Stomach (tissue), 8 donors: ENCODE measurements at regions not wholly inside any gene's neighbourhood (a gene's known extent, or its start where the extent isn't known, plus 50 kb on each side); places are given as distances from the start of the nearest gene placed in this dataset.
A peak's percentile ranks its signal among the peaks of the same experiment; 100 is the strongest.

Experiments used
- DNase-seq, 2 donors: peaks; one replicate each; pipeline versions ENCODE4 v3.0.0 to v3.0.0-alpha.2; 2013 to 2019
- H3K27ac ChIP-seq, 5 donors: fragments of 200-600 bp in 4 of 5; sonication (generic) in 4 of 5; one replicate each; pipeline ENCODE4 v1.5.1; 2013 to 2019; ENCODE audit warnings: mild to moderate bottlenecking in 1 of 5, moderate library complexity in 1 of 5
- H3K27me3 ChIP-seq, 3 donors: fragments of 200-600 bp; sonication (generic); one replicate each; pipeline ENCODE4 v1.5.1; 2017 to 2019; ENCODE audit warnings: mixed run types in 1 of 3
- H3K36me3 ChIP-seq, 4 donors: fragments of 200-600 bp; sonication (generic); 1 replicate in 3 of 4; 2 replicates in 1 of 4; pipeline ENCODE4 v1.5.1; 2016 to 2019
- H3K4me1 ChIP-seq, 4 donors: fragments of 200-600 bp; sonication (generic); one replicate each; pipeline ENCODE4 v1.5.1; 2016 to 2019
- H3K4me3 ChIP-seq, 4 donors: fragments of 200-600 bp; sonication (generic) in 3 of 4; one replicate each; pipeline ENCODE4 v1.5.1; 2016 to 2019; ENCODE audit warnings: mild to moderate bottlenecking in 1 of 4
- H3K9me3 ChIP-seq, 4 donors: fragments of 200-600 bp; sonication (generic); one replicate each; pipeline ENCODE4 v1.5.1; 2016 to 2019
- CTCF ChIP-seq, 7 experiments: fragments of 450-650 bp in 4 of 7; fragments of 200-600 bp in 3 of 7; sonication (generic) in 3 of 7; IDR thresholded peaks; one replicate each; pipeline ENCODE4 v1.5.1; 2016 to 2019; ENCODE audit warnings: antibody characterized with exemption in 7 of 7, control low read depth in 2 of 7, mild to moderate bottlenecking in 1 of 7
- EP300 ChIP-seq: sonication (generic); formaldehyde crosslinking; IDR thresholded peaks from one replicate; pipeline ENCODE4 v1.6.1; 2017; ENCODE audit warnings: antibody characterized with exemption
- POLR2A ChIP-seq, 4 donors: fragments of 450-650 bp; IDR thresholded peaks; one replicate each; pipeline ENCODE4 v1.6.1; 2016; ENCODE audit warnings: antibody characterized with exemption in 4 of 4, control low read depth in 2 of 4, mild to moderate bottlenecking in 1 of 4, moderate library complexity in 1 of 4
- POLR2AphosphoS5 ChIP-seq, 3 donors: sonication (generic); formaldehyde crosslinking; IDR thresholded peaks; one replicate each; pipeline ENCODE4 v1.6.1; 2016; ENCODE audit warnings: antibody characterized with exemption in 3 of 3
- WGBS, 5 donors: extraction: QIAGEN DNeasy Blood & Tissue Kit in 3 of 5; methylation state at CpG; one replicate each; pipeline versions ENCODE4 v1.1.5 to v1.1.7; 2013 to 2018; 5-methylcytosine and 5-hydroxymethylcytosine counted together
- intact Hi-C: fragments of 100-400 bp; cut with DNase I; formaldehyde crosslinking; loops from one replicate; pipeline ENCODE4 v1.15.1; 2023; ENCODE audit warnings: low total_unique reads
- donor health status: healthy with polysubstance abuse.
- donor health status: Bipolar disorder and iron deficiency.
- donor health status: healthy.

DNA sequence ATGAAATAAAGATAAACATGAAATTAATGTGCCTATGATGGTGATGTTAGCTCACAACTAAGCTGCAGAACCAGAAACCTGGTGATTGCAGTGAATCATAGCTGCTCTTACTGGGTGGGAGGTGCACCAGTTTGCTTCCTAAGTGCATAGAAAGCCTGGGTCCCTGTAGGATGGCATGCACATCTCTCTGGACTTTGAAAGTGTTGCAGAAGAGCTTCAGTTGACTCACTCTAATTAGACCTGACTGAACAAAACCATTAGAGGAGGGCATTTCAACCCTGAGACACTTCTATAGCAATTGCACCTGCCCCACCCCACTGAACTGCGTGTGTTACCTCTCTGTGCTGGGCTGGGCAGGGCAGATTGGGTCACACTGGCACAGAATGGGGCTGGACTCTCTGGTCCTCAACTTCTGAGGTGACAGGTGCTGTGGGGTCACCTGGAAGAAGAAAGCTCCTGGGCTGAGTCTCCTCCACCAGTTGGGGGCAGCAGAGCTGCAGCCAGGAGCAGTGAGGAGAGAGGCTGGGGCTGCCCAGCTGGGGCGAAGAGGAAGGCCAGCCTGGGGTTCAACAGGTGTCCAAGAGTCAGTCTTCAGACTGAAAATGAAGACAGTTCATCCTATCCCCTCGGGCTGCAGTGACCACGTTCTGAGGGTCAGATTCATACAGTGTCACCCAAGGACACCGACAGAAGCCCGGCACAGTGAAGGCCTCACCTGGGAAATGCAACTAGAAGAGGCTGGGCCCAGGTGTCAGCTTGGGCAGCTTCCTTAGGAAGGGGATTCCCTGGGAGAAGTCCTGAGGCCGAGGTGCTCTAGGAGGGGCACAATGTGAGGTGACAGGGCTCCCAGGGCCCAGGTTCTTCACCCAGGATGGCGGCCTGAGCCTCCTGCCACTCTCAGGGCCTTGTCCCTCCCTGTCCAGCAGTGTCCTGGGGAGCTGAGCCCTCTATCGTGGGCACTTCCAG is 58.1 kb downstream of the GGTLC2 start:
- WGBS, 5 donors = 60 to 89% (median 68%) methylated on average over 7 to 9 of the region's 9 CpGs
- H3K27me3 ChIP-seq = peaks cover 0 to 7% (median 0%) of the 10 kb centered on the region in 3 donors
- DNase-seq = no peak
- TF ChIP-seq EP300 (no peak), CTCF (IDR thresholded peaks at IDR 0.05) (peak in 2 of 7 experiments; percentile 10 to 19)
- no peaks in the 10 kb centered on the region for H3K36me3 ChIP-seq
- no peak overlapping the region for H3K27ac ChIP-seq
- intact Hi-C loops = no loop called here
- no peaks in the 10 kb centered on the region for H3K9me3 ChIP-seq
- H3K4me3 ChIP-seq = no peak overlapping the region
- no peaks in the 10 kb centered on the region for H3K4me1 ChIP-seq

GRCh38 chr22:22703203-22703570 is 58.8 kb downstream of the GGTLC2 start:
- Histone ChIP-seq H3K27me3 (peaks cover 0 to 7% (median 0%) of the 10 kb centered on the region in 3 donors), H3K36me3 (no peaks in the 10 kb centered on the region), H3K27ac (no peak overlapping the region), H3K4me3 (no peak overlapping the region), H3K9me3 (no peaks in the 10 kb centered on the region), H3K4me1 (no peaks in the 10 kb centered on the region)
- intact Hi-C loops = no loop called here
- no peak for TF ChIP-seq CTCF (IDR thresholded peaks at IDR 0.05)
- TF ChIP-seq EP300 = no peak
- no peak for TF ChIP-seq POLR2AphosphoS5 (IDR thresholded peaks at IDR 0.05)
- TF ChIP-seq POLR2A (IDR thresholded peaks at IDR 0.05) = no peak
- WGBS, 5 donors = 84 to 92% (median 91%) methylated on average over 3 to 4 of the region's 4 CpGs
- DNase-seq = no peak

DNA sequence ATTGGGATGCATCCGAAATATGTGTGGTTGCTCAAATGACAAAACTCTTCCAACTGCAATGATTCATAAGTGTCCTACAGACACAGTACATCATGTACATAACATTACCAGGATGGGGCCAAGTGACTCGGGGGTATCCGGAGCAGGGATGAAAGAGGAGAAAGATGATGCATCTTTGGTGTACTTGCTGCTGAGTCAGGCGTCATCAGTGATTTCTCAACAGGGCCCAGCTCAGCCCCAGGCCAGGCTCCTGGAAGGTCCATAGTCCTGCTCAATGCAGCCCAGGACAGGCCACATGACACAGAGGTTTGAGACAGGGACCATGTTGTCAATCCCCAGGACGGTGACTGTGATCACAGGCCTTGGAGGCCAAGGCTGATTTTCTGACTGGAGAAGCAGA is 59.3 kb downstream of the GGTLC2 start:
- no peak overlapping the region for H3K4me3 ChIP-seq
- no peak for DNase-seq
- peaks cover 0 to 7% (median 0%) of the 10 kb centered on the region in 3 donors for H3K27me3 ChIP-seq
- WGBS, 5 donors = 84 to 93% (median 89%) methylated on average over 4 to 5 of the region's 5 CpGs
- no peaks in the 10 kb centered on the region for H3K9me3 ChIP-seq
- no peaks in the 10 kb centered on the region for H3K4me1 ChIP-seq
- no peaks in the 10 kb centered on the region for H3K36me3 ChIP-seq
- TF ChIP-seq CTCF (IDR thresholded peaks at IDR 0.05) (no peak), POLR2AphosphoS5 (IDR thresholded peaks at IDR 0.05) (no peak), EP300 (no peak)
- intact Hi-C loops = no loop called here
- H3K27ac ChIP-seq = no peak overlapping the region

DNA sequence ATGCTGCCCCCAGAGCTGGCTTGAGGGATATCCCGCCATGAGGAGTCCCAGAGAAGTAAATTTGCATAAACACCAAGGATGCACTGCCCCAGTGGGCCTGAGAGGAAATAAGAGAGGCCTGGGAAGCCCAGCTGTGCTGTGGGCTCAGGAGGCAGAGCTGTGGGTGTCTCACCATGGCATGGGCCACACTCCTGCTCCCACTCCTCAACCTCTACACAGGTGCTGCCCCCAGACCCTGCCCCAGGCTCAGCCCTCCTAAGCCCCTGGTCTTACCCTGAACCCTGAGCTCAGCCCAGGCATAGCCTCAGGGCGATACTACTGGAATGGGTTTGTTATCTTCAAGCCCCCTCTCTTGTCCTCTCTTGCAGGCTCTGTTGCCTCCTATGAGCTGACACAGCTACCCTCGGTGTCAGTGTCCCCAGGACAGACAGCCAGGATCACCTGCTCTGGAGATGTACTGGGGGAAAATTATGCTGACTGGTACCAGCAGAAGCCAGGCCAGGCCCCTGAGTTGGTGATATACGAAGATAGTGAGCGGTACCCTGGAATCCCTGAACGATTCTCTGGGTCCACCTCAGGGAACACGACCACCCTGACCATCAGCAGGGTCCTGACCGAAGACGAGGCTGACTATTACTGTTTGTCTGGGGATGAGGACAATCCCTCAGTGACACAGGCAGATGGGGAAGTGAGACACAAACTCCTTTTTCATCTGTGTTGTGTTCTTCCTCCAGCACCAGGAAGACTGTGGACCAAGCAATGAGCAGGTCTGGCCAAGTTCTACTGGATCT is 59.9 kb downstream of the GGTLC2 start:
- intact Hi-C loops = no loop called here
- 82 to 90% (median 84%) methylated on average over 9 of the region's 9 CpGs for WGBS, 5 donors

More for the DNA sequence above, 59.9 kb downstream of the GGTLC2 start:
- TF ChIP-seq POLR2A (IDR thresholded peaks at IDR 0.05) (no peak), CTCF (IDR thresholded peaks at IDR 0.05) (no peak), POLR2AphosphoS5 (IDR thresholded peaks at IDR 0.05) (no peak), EP300 (no peak)
- DNase-seq = no peak
- Histone ChIP-seq H3K27ac (no peak overlapping the region), H3K4me3 (no peak overlapping the region), H3K27me3 (peaks cover 0 to 7% (median 0%) of the 10 kb centered on the region in 3 donors), H3K4me1 (no peaks in the 10 kb centered on the region), H3K36me3 (no peaks in the 10 kb centered on the region), H3K9me3 (no peaks in the 10 kb centered on the region)
